ENCODE measurements at regions not wholly inside any gene's neighbourhood (a gene's known extent, or its start where the extent isn't known, plus 50 kb on each side); places are given as distances from the start of the nearest gene placed in this dataset.

DNA sequence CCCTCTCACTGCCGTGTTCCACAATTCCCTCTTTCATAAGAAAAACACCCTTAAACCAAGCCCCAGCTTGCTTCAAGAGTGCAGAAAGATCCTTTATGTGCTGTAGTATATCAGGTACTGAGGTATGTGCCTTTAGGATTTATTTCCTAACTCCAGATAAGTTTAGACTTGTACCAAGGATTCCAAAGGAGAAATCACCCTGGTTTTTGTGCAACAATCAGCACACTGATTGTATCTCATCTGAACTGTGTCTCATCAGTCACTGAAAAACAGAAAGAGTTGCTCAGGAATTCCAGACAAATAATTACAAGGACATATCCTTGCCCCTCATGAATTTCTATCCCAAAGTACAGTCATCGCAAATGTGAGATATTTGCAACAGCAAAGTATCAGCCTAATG is 77.2 kb upstream of the PTPRZ1 start:
- Histone ChIP-seq H3K9me3 (ENCODE audit: control insufficient read depth in 1 of 2, insufficient read depth in 1 of 2, low read depth in 1 of 2, low read length in 2 of 2) (no peaks in the 10 kb centered on the region), H4K20me1 (ENCODE audit: insufficient read depth) (no peaks in the 10 kb centered on the region), H3K27ac (ENCODE audit: low read depth, low read length) (no peak overlapping the region), H3K9me2 (ENCODE audit: insufficient read depth) (no peaks in the 10 kb centered on the region), H3K4me2 (ENCODE audit: low read length) (no peak overlapping the region), H3K4me1 (ENCODE audit: control insufficient read depth in 1 of 2, insufficient read depth in 2 of 2, low read length in 2 of 2) (no peaks in the 10 kb centered on the region), H3K27me3 (ENCODE audit: insufficient read depth, low read length) (no peaks in the 10 kb centered on the region), H3K9ac (ENCODE audit: low read length) (no peak overlapping the region), H3K79me2 (ENCODE audit: insufficient read depth, low read length) (no peaks in the 10 kb centered on the region), H3K36me3 (ENCODE audit: control insufficient read depth in 1 of 2, insufficient read depth in 2 of 2, low read length in 2 of 2) (no peaks in the 10 kb centered on the region), H3K4me3 (replicated peaks in 1 of 2; ENCODE audit: low read depth in 1 of 2, low read length in 2 of 2) (no peak overlapping the region), H2AFZ (ENCODE audit: low read depth, low read length, poor library complexity, severe bottlenecking) (no peak overlapping the region)
- DNase-seq (ENCODE audit: low read depth, low spot score), result no peak
- intact Hi-C loops (cut with micrococcal nuclease), result no loop called here
- ChIA-PET RAD21 (ENCODE audit: low non-redundant PET in 1 of 2, low total read pairs in 2 of 2, uncharacterized antibody in 2 of 2, unreplicated experiment in 2 of 2) (interaction anchor here in 1 of 2 experiments (0.7 kb wide), 1 partner anchor 16 kb away, joined by 4 read pairs; no protein-coding TSS in a partner anchor), CTCF (no interaction called here), POLR2A (no interaction called here)
- TF ChIP-seq ELF1 (IDR thresholded peaks at IDR 0.05; ENCODE audit: borderline replicate concordance, low read depth), result no peak
- TF ChIP-seq, protein P1, sequence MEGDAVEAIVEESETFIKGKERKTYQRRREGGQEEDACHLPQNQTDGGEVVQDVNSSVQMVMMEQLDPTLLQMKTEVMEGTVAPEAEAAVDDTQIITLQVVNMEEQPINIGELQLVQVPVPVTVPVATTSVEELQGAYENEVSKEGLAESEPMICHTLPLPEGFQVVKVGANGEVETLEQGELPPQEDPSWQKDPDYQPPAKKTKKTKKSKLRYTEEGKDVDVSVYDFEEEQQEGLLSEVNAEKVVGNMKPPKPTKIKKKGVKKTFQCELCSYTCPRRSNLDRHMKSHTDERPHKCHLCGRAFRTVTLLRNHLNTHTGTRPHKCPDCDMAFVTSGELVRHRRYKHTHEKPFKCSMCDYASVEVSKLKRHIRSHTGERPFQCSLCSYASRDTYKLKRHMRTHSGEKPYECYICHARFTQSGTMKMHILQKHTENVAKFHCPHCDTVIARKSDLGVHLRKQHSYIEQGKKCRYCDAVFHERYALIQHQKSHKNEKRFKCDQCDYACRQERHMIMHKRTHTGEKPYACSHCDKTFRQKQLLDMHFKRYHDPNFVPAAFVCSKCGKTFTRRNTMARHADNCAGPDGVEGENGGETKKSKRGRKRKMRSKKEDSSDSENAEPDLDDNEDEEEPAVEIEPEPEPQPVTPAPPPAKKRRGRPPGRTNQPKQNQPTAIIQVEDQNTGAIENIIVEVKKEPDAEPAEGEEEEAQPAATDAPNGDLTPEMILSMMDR (IDR thresholded peaks at IDR 0.05 in 2 of 3, conservative IDR thresholded peaks at IDR 0.05 in 1 of 3; ENCODE audit: borderline replicate concordance in 1 of 3, insufficient read depth in 1 of 3, low read depth in 2 of 3, low read length in 2 of 3), result no peak
- no peak for TF ChIP-seq SIN3A (IDR thresholded peaks at IDR 0.05; ENCODE audit: low read depth)
- TF ChIP-seq POLR2AphosphoS5 (IDR thresholded peaks at IDR 0.05; ENCODE audit: low read depth, low read length), result no peak
- TF ChIP-seq CBX3 (IDR thresholded peaks at IDR 0.05; ENCODE audit: low read depth), result no peak
- no peak for TF ChIP-seq SP1 (IDR thresholded peaks at IDR 0.05; ENCODE audit: low read depth)
- BruUV-seq (replicated peaks), result no TSS peak
- no peak for ATAC-seq

DNA sequence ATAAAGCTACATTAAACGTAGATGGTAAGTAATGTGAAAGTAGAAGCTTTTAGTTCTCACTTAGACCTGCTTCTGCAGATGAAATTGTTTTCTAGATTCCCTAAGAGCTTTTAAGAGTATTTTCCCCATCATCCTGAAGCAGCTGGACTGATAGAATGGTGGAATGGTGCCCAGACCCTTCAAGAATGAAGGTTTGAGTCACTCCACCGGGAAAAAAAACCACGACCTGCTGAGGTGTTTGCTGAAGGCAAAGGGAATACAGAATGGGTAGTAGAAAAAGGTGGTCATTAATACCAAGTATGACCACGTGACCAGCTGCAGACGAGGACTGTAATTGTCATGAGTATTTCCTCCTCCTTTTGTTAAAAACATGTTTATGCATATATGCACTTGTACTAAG is 79.2 kb upstream of the PTPRZ1 start:
- Histone ChIP-seq H3K9ac (ENCODE audit: low read length) (no peak overlapping the region), H3K27me3 (ENCODE audit: insufficient read depth, low read length) (no peaks in the 10 kb centered on the region), H3K9me3 (ENCODE audit: control insufficient read depth in 1 of 2, insufficient read depth in 1 of 2, low read depth in 1 of 2, low read length in 2 of 2) (no peaks in the 10 kb centered on the region), H3K27ac (ENCODE audit: low read depth, low read length) (no peak overlapping the region), H3K4me3 (replicated peaks in 1 of 2; ENCODE audit: low read depth in 1 of 2, low read length in 2 of 2) (no peak overlapping the region), H4K20me1 (ENCODE audit: insufficient read depth) (no peaks in the 10 kb centered on the region), H3K36me3 (ENCODE audit: control insufficient read depth in 1 of 2, insufficient read depth in 2 of 2, low read length in 2 of 2) (no peaks in the 10 kb centered on the region), H3K4me1 (ENCODE audit: control insufficient read depth in 1 of 2, insufficient read depth in 2 of 2, low read length in 2 of 2) (no peaks in the 10 kb centered on the region), H3K9me2 (ENCODE audit: insufficient read depth) (no peaks in the 10 kb centered on the region), H2AFZ (ENCODE audit: low read depth, low read length, poor library complexity, severe bottlenecking) (no peak overlapping the region), H3K4me2 (ENCODE audit: low read length) (no peak overlapping the region), H3K79me2 (ENCODE audit: insufficient read depth, low read length) (no peaks in the 10 kb centered on the region)
- no TSS peak for BruUV-seq (replicated peaks)
- ATAC-seq, result no peak
- TF ChIP-seq SIN3A (IDR thresholded peaks at IDR 0.05; ENCODE audit: low read depth) (no peak), FOSL1 (IDR thresholded peaks at IDR 0.05; ENCODE audit: low read depth) (no peak), ZNF274 (IDR thresholded peaks at IDR 0.05; ENCODE audit: low read depth, low read length) (no peak), TCF7L2 (IDR thresholded peaks at IDR 0.05; ENCODE audit: borderline replicate concordance, extremely low read depth, insufficient read depth, insufficient read length) (no peak)
- TF ChIP-seq, protein P2, sequence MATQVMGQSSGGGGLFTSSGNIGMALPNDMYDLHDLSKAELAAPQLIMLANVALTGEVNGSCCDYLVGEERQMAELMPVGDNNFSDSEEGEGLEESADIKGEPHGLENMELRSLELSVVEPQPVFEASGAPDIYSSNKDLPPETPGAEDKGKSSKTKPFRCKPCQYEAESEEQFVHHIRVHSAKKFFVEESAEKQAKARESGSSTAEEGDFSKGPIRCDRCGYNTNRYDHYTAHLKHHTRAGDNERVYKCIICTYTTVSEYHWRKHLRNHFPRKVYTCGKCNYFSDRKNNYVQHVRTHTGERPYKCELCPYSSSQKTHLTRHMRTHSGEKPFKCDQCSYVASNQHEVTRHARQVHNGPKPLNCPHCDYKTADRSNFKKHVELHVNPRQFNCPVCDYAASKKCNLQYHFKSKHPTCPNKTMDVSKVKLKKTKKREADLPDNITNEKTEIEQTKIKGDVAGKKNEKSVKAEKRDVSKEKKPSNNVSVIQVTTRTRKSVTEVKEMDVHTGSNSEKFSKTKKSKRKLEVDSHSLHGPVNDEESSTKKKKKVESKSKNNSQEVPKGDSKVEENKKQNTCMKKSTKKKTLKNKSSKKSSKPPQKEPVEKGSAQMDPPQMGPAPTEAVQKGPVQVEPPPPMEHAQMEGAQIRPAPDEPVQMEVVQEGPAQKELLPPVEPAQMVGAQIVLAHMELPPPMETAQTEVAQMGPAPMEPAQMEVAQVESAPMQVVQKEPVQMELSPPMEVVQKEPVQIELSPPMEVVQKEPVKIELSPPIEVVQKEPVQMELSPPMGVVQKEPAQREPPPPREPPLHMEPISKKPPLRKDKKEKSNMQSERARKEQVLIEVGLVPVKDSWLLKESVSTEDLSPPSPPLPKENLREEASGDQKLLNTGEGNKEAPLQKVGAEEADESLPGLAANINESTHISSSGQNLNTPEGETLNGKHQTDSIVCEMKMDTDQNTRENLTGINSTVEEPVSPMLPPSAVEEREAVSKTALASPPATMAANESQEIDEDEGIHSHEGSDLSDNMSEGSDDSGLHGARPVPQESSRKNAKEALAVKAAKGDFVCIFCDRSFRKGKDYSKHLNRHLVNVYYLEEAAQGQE (IDR thresholded peaks at IDR 0.05; ENCODE audit: low read depth), result no peak
- TF ChIP-seq, protein P3, sequence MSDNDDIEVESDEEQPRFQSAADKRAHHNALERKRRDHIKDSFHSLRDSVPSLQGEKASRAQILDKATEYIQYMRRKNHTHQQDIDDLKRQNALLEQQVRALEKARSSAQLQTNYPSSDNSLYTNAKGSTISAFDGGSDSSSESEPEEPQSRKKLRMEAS (IDR thresholded peaks at IDR 0.05), result no peak
- DNase-seq (ENCODE audit: low read depth, low spot score), result no peak
- ChIA-PET RAD21 (ENCODE audit: low non-redundant PET in 1 of 2, low total read pairs in 2 of 2, uncharacterized antibody in 2 of 2, unreplicated experiment in 2 of 2) (no interaction called here), CTCF (no interaction called here), POLR2A (no interaction called here)
- intact Hi-C loops (cut with micrococcal nuclease), result no loop called here
